Osteocyte (in vitro differentiated cells): ENCODE measurements at regions not wholly inside any gene's neighbourhood (a gene's known extent, or its start where the extent isn't known, plus 50 kb on each side); places are given as distances from the start of the nearest gene placed in this dataset.

ENCODE experiments used
- DNase-seq: peaks from one replicate; pipeline ENCODE4 v3.0.0; 2021; ENCODE audit warnings: mixed read lengths; ENCODE audit not compliant: unreplicated experiment; ENCODE audit errors: extremely low spot score
- H3K27ac Mint-ChIP-seq: one replicate; pipeline ENCODE4 v1.8.0; 2021; ENCODE audit warnings: mild to moderate bottlenecking, mixed read lengths; ENCODE audit not compliant: unreplicated experiment
- H3K27me3 Mint-ChIP-seq: one replicate; pipeline ENCODE4 v1.8.0; 2021; ENCODE audit warnings: mixed read lengths; ENCODE audit not compliant: unreplicated experiment
- H3K36me3 Mint-ChIP-seq: one replicate; pipeline ENCODE4 v1.8.0; 2021; ENCODE audit warnings: mixed read lengths; ENCODE audit not compliant: unreplicated experiment
- H3K4me1 Mint-ChIP-seq: one replicate; pipeline ENCODE4 v1.8.0; 2021; ENCODE audit warnings: mixed read lengths; ENCODE audit not compliant: unreplicated experiment
- H3K4me3 Mint-ChIP-seq: one replicate; pipeline ENCODE4 v1.8.0; 2021; ENCODE audit warnings: mild to moderate bottlenecking, moderate library complexity, mixed read lengths; ENCODE audit not compliant: unreplicated experiment
- H3K9me3 Mint-ChIP-seq: one replicate; pipeline ENCODE4 v1.8.0; 2021; ENCODE audit warnings: mixed read lengths; ENCODE audit not compliant: unreplicated experiment
- CTCF ChIP-seq: fragments of 200-600 bp; sonication (generic); IDR thresholded peaks from 2 replicates; pipeline ENCODE4 v1.5.0; 2021; ENCODE audit warnings: antibody characterized with exemption, mild to moderate bottlenecking, moderate library complexity

GRCh38 chr2:177318613-177319012 is 54.1 kb upstream of the NFE2L2 start:
- Mint-ChIP-seq H3K27ac (no peak overlapping the region), H3K4me1 (peaks cover 11% of the 10 kb centered on the region), H3K9me3 (no peaks in the 10 kb centered on the region), H3K36me3 (peaks cover 8% of the 10 kb centered on the region), H3K27me3 (no peaks in the 10 kb centered on the region), H3K4me3 (no peak overlapping the region)
- DNase-seq, result no peak
- no peak for TF ChIP-seq CTCF

DNA sequence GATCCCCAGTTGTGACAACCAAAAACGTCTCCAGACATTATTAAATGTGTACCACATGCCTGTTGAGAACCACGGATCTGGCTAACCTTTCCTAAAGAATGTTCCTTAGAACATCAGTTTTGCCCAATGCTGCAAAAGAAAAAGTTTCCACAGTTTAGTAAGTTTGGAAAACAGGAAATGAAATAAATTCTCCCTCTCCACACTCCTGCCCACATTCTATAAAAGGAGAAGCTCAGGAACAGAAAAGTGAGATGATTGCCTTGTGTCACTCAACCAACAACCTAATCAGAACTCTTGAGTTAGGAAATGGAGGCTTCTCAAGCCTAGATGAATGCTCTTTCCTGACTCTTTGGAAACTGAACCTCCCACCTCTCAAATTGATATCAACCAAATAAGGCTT is 56.1 kb upstream of the NFE2L2 start:
- H3K27ac Mint-ChIP-seq, result no peak overlapping the region
- H3K4me3 Mint-ChIP-seq, result no peak overlapping the region
- no peaks in the 10 kb centered on the region for H3K27me3 Mint-ChIP-seq
- no peak for TF ChIP-seq CTCF
- no peaks in the 10 kb centered on the region for H3K9me3 Mint-ChIP-seq
- no peaks in the 10 kb centered on the region for H3K4me1 Mint-ChIP-seq
- H3K36me3 Mint-ChIP-seq, result peaks cover 8% of the 10 kb centered on the region
- DNase-seq, result no peak

DNA sequence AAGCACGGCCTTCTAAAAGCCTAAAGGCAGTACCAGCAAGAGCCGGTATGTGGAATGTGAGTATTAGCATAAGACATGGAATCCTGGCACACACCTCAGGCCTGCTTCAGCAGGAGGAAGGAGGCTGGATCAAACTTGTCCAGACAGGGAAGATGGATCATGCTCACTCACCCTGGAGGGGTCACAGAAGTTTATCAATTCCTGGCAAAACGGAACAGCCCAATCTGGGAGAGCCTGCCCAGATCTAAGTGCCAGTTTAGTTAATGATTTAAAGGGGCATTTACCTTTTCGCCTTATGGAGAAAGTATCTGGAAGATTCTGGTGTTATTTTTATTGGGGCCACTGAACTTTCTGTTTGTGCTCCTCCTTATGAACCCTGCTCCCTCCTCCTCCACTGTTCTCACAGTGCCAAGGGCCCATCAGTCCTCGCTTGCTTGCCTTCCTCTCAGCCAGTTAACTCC is 58.3 kb upstream of the NFE2L2 start:
- Mint-ChIP-seq H3K9me3 (no peaks in the 10 kb centered on the region), H3K36me3 (peaks cover 8% of the 10 kb centered on the region), H3K4me3 (no peak overlapping the region), H3K4me1 (no peaks in the 10 kb centered on the region), H3K27ac (no peak overlapping the region), H3K27me3 (no peaks in the 10 kb centered on the region)
- no peak for DNase-seq
- TF ChIP-seq CTCF, result no peak

DNA sequence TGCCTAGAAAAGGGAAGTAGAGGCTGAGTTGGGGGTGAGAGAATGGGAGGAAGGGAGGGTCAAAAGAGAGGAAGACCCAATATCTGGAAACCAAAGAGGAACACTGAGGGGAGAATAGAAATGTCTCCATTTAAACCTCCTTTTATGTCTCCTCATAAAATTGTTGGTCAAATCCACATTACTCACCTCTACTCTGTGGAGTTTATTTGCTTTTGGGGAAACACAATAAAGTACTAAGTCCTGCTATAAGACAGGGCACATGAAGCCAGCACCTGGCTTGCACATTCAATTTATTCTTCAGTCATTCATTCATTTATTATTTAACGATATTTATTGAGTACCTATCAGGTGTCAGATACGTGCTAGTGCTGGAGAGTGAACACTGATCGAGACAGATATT is 60.3 kb upstream of the NFE2L2 start:
- TF ChIP-seq CTCF, result no peak
- H3K4me3 Mint-ChIP-seq, result no peak overlapping the region
- H3K27me3 Mint-ChIP-seq, result no peaks in the 10 kb centered on the region
- DNase-seq, result no peak
- no peak overlapping the region for H3K27ac Mint-ChIP-seq
- H3K4me1 Mint-ChIP-seq, result no peaks in the 10 kb centered on the region
- H3K36me3 Mint-ChIP-seq, result peaks cover 8% of the 10 kb centered on the region
- no peaks in the 10 kb centered on the region for H3K9me3 Mint-ChIP-seq

DNA sequence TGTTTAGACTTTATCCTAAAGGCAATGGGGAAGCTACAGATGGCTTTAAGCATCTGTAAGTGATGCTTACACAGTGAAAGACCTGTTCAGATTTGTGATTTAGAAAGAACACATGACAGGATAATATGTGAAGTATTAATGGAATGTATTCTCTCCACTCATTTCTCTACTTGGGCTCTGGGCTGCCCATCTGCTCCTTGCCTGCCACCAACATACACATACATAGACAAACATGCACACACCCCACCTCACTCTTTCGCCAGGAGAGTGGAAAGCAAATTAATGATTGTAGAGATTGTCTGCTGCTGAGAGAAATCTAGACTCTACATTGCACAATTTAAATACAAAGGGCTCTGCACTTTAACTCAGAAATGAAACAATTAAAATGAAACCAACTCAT is 61.0 kb upstream of the NFE2L2 start:
- H3K27me3 Mint-ChIP-seq, result no peaks in the 10 kb centered on the region
- no peak overlapping the region for H3K27ac Mint-ChIP-seq
- peaks cover 8% of the 10 kb centered on the region for H3K36me3 Mint-ChIP-seq
- no peak overlapping the region for H3K4me3 Mint-ChIP-seq
- TF ChIP-seq CTCF, result no peak
- no peaks in the 10 kb centered on the region for H3K4me1 Mint-ChIP-seq
- H3K9me3 Mint-ChIP-seq, result no peaks in the 10 kb centered on the region
- DNase-seq, result no peak
